RCC 7860 (cell line): ENCODE measurements at regions not wholly inside any gene's neighbourhood (a gene's known extent, or its start where the extent isn't known, plus 50 kb on each side); places are given as distances from the start of the nearest gene placed in this dataset.
"Not testable (repeated sequence)": the region's sequence is repeated elsewhere in the genome, so short reads cannot be mapped to it uniquely, and the experiment has no call there.

Experiments
- DNase-seq: peaks from one replicate; pipeline ENCODE4 v3.0.0-alpha.2; 2015; ENCODE audit warnings: low spot score
- FAIRE-seq: peaks from 2 replicates; lab custom pipeline; 2012; peaks lifted over from hg19 to GRCh38; lab: Jason Lieb, UNC

DNA sequence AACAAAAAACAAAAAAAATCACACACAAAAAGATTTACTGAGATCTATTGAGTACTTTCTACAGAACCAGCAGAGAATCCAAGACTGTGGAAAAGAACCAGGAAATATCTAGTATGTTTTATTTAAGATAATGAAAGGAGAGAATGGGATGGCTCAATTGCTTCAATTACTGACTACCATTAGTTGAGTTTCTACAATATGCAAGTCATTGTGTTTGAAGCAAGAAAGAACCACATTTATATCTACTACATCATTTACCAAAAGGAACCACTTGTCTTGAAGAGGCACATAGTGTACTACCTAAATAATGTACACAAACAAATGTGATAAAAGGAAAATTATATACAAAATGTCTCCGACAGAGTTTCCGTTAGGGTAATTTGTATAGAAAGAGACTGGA, 325.9 kb upstream of the TNC start:
- DNase-seq (no peak), FAIRE-seq (no peak)

- FAIRE-seq (no peak), DNase-seq (no peak)
Observed at GRCh38 chr9:115444959-115445358, 327.0 kb upstream of the TNC start.

GRCh38 chr9:115445655-115446054, 327.7 kb upstream of the TNC start:
- FAIRE-seq (no peak), DNase-seq (no peak)

DNA sequence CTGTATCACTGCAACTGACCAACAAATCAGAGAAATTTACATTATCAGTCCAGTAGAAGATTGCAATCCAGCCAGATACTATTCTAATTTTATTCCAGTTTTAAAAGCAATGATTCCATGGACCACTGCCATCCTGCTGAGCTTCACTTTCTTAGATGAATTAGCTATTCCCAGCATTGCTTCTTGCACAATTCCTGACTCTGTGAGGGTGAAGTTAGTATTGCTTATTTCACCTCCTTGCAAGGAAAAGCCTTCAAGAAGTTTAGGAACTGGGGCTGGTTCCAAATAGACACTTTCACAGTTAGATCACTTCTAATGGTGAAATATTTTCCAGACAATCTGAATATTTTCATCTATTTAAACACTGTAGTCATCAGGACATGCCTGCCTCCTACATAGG, 338.6 kb upstream of the TNC start:
- FAIRE-seq, result no peak
- no peak for DNase-seq

GRCh38 chr9:115461280-115461679, 343.3 kb upstream of the TNC start:
- DNase-seq (no peak), FAIRE-seq (no peak)

GRCh38 chr9:115462623-115463022, 344.7 kb upstream of the TNC start:
- no peak for FAIRE-seq
- DNase-seq, result no peak

DNA sequence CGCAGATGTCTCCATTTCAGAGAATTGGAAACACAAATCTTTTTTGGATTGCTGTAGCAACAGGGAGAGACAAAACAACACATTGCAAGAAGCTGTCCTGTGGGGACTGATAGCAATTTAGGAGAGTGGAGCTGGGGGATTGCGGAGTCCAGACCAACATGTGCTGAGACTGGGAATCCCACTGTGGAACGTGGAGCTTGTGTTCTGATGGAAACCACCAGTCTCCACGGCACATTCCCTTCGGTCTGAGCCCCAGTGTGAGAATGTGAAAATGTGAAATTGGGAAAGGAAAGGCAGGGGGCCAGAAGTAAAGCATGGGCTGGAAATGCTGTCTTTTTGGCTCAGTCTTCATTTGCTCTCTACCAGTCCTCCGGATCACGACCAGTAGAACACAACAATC, 348.8 kb upstream of the TNC start:
- FAIRE-seq (no peak), DNase-seq (no peak)

GRCh38 chr9:115469841-115470240, 351.9 kb upstream of the TNC start:
- FAIRE-seq, result no peak
- DNase-seq, result no peak

- DNase-seq, FAIRE-seq: not testable (repeated sequence)
Observed at GRCh38 chr9:115473032-115473431, 355.1 kb upstream of the TNC start.

GRCh38 chr9:115481769-115482168, 363.8 kb upstream of the TNC start:
- FAIRE-seq (no peak), DNase-seq (no peak)

GRCh38 chr9:115482747-115483146, 364.8 kb upstream of the TNC start:
- DNase-seq, result no peak
- no peak for FAIRE-seq

- DNase-seq (no peak), FAIRE-seq (no peak)
Observed at GRCh38 chr9:115492869-115493268, 374.9 kb upstream of the TNC start.

GRCh38 chr9:115494393-115494792, 376.4 kb upstream of the TNC start:
- DNase-seq, result no peak
- FAIRE-seq, result no peak

DNA sequence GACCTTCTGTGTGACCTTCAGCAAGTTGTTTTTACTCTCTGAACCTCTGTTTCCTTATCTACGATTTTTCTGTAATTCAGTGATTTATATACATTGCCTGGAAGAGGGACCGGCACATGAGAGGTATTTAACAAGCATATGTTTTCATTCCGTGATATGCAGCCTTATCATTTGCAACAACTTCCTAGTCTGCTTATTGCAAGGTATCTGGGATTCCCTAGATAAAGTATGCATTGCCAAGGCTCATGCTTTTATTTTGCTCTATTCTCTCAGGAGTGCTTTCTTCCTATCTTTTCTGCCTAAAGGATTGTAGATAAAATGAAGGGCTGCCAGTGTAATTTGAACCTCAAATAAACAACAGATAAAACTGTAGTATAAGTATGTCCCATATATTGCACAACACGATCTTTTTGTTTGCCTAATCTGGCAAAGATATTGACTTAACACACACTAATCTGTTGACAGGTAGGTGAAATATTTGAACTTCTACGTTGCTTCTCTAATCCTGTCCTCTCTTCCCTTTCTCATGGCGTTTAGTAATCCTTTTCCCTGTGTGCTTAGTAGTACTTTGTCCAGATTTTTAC, 377.2 kb upstream of the TNC start:
- no peak for FAIRE-seq
- DNase-seq, result no peak

GRCh38 chr9:115495836-115496235, 377.9 kb upstream of the TNC start:
- no peak for FAIRE-seq
- DNase-seq, result no peak

GRCh38 chr9:115498303-115498702, 380.3 kb upstream of the TNC start:
- FAIRE-seq, result no peak
- no peak for DNase-seq

GRCh38 chr9:115507148-115507547, 389.2 kb upstream of the TNC start:
- no peak for FAIRE-seq
- no peak for DNase-seq

GRCh38 chr9:115513148-115513547, 395.2 kb upstream of the TNC start:
- DNase-seq, result no peak
- no peak for FAIRE-seq

GRCh38 chr9:115514454-115514853, 396.5 kb upstream of the TNC start:
- FAIRE-seq, result no peak

GRCh38 chr9:115517335-115518075, 399.5 kb upstream of the TNC start:
- no peak for DNase-seq
- FAIRE-seq, result no peak

More at GRCh38 chr9:115514454-115514853, 396.5 kb upstream of the TNC start:
- no peak for DNase-seq

GRCh38 chr9:115520646-115521045, 402.7 kb upstream of the TNC start:
- FAIRE-seq (no peak), DNase-seq (no peak)

GRCh38 chr9:115522912-115523311, 405.0 kb upstream of the TNC start:
- DNase-seq, result no peak

More at GRCh38 chr9:115522912-115523311, 405.0 kb upstream of the TNC start:
- no peak for FAIRE-seq
